ENCODE measurements at regions not wholly inside any gene's neighbourhood (a gene's known extent, or its start where the extent isn't known, plus 50 kb on each side); places are given as distances from the start of the nearest gene placed in this dataset.

DNA sequence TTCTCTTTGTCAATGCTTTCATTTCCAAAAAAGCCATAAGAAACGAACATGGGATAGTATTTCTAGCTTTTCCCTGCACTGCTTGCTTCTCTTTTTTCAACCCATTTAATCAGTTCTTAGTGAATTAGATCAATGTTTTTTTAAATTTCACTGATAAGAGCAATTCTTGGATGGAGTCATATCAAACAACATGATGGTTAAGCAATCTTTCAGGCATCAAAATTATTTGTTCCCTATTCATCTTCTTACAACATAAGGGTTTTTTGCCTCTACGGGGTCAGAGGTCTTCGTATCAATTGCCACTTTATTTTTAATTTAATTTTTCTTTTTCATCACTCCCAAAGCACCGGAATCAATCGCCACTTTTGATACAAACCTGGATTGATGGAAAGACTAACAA lies 103.8 kb upstream of the RESF1 start:
- dilution Hi-C loops (cut with MboI; ENCODE audit: extremely low pct_ligation_motif_present, low sequenced_read_pairs), result no loop called here
- no peak overlapping the region for H3K9ac ChIP-seq (replicated peaks; ENCODE audit: extremely low read depth, insufficient read depth, low read length)
- BruUV-seq (replicated peaks), result no TSS peak
- no peak overlapping the region for H3K27ac ChIP-seq (ENCODE audit: insufficient read depth, low read depth, low read length)
- no peak overlapping the region for H2AFZ ChIP-seq (ENCODE audit: low read depth, low read length)
- H3K9me3 ChIP-seq (replicated peaks; ENCODE audit: control insufficient read depth, insufficient read depth, low read length), result no peaks in the 10 kb centered on the region
- TF ChIP-seq, protein P1, sequence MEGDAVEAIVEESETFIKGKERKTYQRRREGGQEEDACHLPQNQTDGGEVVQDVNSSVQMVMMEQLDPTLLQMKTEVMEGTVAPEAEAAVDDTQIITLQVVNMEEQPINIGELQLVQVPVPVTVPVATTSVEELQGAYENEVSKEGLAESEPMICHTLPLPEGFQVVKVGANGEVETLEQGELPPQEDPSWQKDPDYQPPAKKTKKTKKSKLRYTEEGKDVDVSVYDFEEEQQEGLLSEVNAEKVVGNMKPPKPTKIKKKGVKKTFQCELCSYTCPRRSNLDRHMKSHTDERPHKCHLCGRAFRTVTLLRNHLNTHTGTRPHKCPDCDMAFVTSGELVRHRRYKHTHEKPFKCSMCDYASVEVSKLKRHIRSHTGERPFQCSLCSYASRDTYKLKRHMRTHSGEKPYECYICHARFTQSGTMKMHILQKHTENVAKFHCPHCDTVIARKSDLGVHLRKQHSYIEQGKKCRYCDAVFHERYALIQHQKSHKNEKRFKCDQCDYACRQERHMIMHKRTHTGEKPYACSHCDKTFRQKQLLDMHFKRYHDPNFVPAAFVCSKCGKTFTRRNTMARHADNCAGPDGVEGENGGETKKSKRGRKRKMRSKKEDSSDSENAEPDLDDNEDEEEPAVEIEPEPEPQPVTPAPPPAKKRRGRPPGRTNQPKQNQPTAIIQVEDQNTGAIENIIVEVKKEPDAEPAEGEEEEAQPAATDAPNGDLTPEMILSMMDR (IDR thresholded peaks at IDR 0.05; ENCODE audit: extremely low read depth in 1 of 2, insufficient read depth in 1 of 2, low read depth in 1 of 2, low read length in 2 of 2), result no peak
- TF ChIP-seq POLR2AphosphoS5 (IDR thresholded peaks at IDR 0.05; ENCODE audit: insufficient read depth, low read depth, low read length), result no peak
- no peak for TF ChIP-seq GATA2 (IDR thresholded peaks at IDR 0.05; ENCODE audit: insufficient read depth, insufficient read length, low read depth, low read length)
- no peak for TF ChIP-seq FOS (IDR thresholded peaks at IDR 0.05; ENCODE audit: borderline replicate concordance, insufficient read depth, low read length)
- intact Hi-C loops (cut with micrococcal nuclease), result no loop called here
- ChIA-PET POLR2A (no interaction called here), CTCF (no interaction called here)
- FAIRE-seq (no peak), DNase-seq (ENCODE audit: low read depth, low spot score) (no peak)
- H3K4me3 ChIP-seq (replicated peaks in 1 of 3; ENCODE audit: insufficient read depth in 1 of 3, low read depth in 1 of 3, low read length in 3 of 3), result no peak overlapping the region
- no peaks in the 10 kb centered on the region for H3K27me3 ChIP-seq (ENCODE audit: control insufficient read depth in 2 of 2, insufficient read depth in 2 of 2, low read length in 2 of 2)
- no peaks in the 10 kb centered on the region for H3K36me3 ChIP-seq (ENCODE audit: control insufficient read depth in 2 of 2, extremely low read depth in 1 of 2, insufficient read depth in 2 of 2, low read length in 2 of 2)
- H3K79me2 ChIP-seq (ENCODE audit: control insufficient read depth, insufficient read depth, low read length), result no peaks in the 10 kb centered on the region
- no peaks in the 10 kb centered on the region for H3K4me1 ChIP-seq (ENCODE audit: control insufficient read depth, extremely low read depth, insufficient read depth, low read length)
- H3K9me1 ChIP-seq (replicated peaks; ENCODE audit: control insufficient read depth, extremely low read depth, insufficient read depth, low read length), result no peaks in the 10 kb centered on the region
- no peaks in the 10 kb centered on the region for H4K20me1 ChIP-seq (replicated peaks; ENCODE audit: control insufficient read depth, extremely low read depth, insufficient read depth, low read length)
- H3K4me2 ChIP-seq (ENCODE audit: insufficient read depth, low read length), result no peak overlapping the region

DNA sequence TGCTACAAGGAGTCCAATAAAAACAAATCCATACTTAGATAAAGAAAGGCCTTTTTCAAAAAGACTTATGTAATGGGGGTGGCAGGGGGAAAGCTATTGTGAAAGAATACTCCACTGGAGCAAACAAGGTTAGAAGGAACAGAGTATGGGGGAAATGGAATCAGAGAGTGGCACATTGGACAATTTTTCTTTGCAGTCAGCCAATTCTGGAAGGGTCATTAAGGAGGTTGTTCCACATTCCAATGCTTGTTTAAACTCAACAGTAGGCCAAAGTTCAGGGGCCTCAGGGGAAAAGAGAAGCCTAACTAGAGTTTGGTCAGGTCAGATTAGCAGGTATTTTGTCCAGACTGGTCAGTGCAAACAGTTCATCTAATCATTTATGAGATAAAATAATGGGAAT lies 105.2 kb upstream of the RESF1 start:
- TF ChIP-seq, protein P1 (IDR thresholded peaks at IDR 0.05; ENCODE audit: extremely low read depth in 1 of 2, insufficient read depth in 1 of 2, low read depth in 1 of 2, low read length in 2 of 2), result no peak
- TF ChIP-seq GATA2 (IDR thresholded peaks at IDR 0.05; ENCODE audit: insufficient read depth, insufficient read length, low read depth, low read length) (no peak), POLR2A (IDR thresholded peaks at IDR 0.05; ENCODE audit: low read depth, low read length) (no peak), POLR2AphosphoS5 (IDR thresholded peaks at IDR 0.05; ENCODE audit: insufficient read depth, low read depth, low read length) (no peak)
- TF ChIP-seq, protein P2, sequence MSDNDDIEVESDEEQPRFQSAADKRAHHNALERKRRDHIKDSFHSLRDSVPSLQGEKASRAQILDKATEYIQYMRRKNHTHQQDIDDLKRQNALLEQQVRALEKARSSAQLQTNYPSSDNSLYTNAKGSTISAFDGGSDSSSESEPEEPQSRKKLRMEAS (IDR thresholded peaks at IDR 0.05; ENCODE audit: insufficient read depth, insufficient read length), result no peak
- Histone ChIP-seq H2AFZ (ENCODE audit: low read depth, low read length) (no peak overlapping the region), H3K4me1 (ENCODE audit: control insufficient read depth, extremely low read depth, insufficient read depth, low read length) (no peaks in the 10 kb centered on the region), H3K4me3 (replicated peaks in 1 of 3; ENCODE audit: insufficient read depth in 1 of 3, low read depth in 1 of 3, low read length in 3 of 3) (no peak overlapping the region), H3K9me1 (replicated peaks; ENCODE audit: control insufficient read depth, extremely low read depth, insufficient read depth, low read length) (no peaks in the 10 kb centered on the region), H3K27ac (ENCODE audit: insufficient read depth, low read depth, low read length) (no peak overlapping the region), H3K79me2 (ENCODE audit: control insufficient read depth, insufficient read depth, low read length) (no peaks in the 10 kb centered on the region), H4K20me1 (replicated peaks; ENCODE audit: control insufficient read depth, extremely low read depth, insufficient read depth, low read length) (no peaks in the 10 kb centered on the region), H3K4me2 (ENCODE audit: insufficient read depth, low read length) (no peak overlapping the region), H3K27me3 (ENCODE audit: control insufficient read depth in 2 of 2, insufficient read depth in 2 of 2, low read length in 2 of 2) (no peaks in the 10 kb centered on the region), H3K36me3 (ENCODE audit: control insufficient read depth in 2 of 2, extremely low read depth in 1 of 2, insufficient read depth in 2 of 2, low read length in 2 of 2) (no peaks in the 10 kb centered on the region), H3K9ac (replicated peaks; ENCODE audit: extremely low read depth, insufficient read depth, low read length) (no peak overlapping the region), H3K9me3 (replicated peaks; ENCODE audit: control insufficient read depth, insufficient read depth, low read length) (peaks cover 3% of the 10 kb centered on the region)
- no peak for DNase-seq (ENCODE audit: low read depth, low spot score)
- CTCF ChIA-PET, result no interaction called here
- dilution Hi-C loops (cut with MboI; ENCODE audit: extremely low pct_ligation_motif_present, low sequenced_read_pairs), result no loop called here
- BruUV-seq (replicated peaks), result no TSS peak
- intact Hi-C loops (cut with micrococcal nuclease), result no loop called here
- POLR2A ChIA-PET, result no interaction called here
- FAIRE-seq, result no peak

All from endothelial cell of umbilical vein (primary cell).